GM20000 (cell line): ENCODE measurements at regions not wholly inside any gene's neighbourhood (a gene's known extent, or its start where the extent isn't known, plus 50 kb on each side); places are given as distances from the start of the nearest gene placed in this dataset.

Experiments used
- DNase-seq: peaks from one replicate; pipeline ENCODE4 v3.0.0; 2012; ENCODE audit warnings: low spot score
- TF ChIP-seq, protein P1 (sequence below): IDR thresholded peaks from 2 replicates; pipeline ENCODE4 v1.5.1; 2012; ENCODE audit warnings: mild to moderate bottlenecking, control low read depth; ENCODE audit errors: extremely low read depth, missing control alignments

DNA sequence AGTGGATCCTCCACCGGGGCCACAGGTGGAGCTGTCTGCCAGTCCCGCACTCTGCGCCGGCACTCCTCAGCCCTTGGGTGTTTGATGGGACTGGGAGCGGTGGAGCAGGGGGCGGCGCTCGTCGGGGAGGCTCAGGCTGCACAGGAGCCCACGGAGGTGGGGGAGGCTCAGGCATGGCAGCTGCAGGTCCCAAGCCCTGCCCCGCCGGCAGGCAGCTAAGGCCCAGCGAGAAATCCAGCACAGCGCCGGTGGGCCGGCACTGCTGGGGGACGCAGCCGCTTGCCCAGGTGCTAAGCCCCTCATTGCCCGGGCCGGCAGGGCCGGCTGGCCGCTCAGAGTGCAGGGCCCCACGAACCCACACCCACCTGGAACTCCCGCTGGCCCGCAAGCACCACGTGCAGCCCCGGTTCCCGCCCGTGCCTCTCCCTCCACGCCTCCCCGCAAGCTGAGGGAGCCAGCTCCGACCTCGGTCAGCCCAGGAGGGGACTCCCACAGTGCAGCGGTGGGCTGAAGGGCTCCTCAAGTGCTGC lies 286.4 kb downstream of the RBM26 start:
- TF ChIP-seq, protein P1, sequence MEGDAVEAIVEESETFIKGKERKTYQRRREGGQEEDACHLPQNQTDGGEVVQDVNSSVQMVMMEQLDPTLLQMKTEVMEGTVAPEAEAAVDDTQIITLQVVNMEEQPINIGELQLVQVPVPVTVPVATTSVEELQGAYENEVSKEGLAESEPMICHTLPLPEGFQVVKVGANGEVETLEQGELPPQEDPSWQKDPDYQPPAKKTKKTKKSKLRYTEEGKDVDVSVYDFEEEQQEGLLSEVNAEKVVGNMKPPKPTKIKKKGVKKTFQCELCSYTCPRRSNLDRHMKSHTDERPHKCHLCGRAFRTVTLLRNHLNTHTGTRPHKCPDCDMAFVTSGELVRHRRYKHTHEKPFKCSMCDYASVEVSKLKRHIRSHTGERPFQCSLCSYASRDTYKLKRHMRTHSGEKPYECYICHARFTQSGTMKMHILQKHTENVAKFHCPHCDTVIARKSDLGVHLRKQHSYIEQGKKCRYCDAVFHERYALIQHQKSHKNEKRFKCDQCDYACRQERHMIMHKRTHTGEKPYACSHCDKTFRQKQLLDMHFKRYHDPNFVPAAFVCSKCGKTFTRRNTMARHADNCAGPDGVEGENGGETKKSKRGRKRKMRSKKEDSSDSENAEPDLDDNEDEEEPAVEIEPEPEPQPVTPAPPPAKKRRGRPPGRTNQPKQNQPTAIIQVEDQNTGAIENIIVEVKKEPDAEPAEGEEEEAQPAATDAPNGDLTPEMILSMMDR: no peak
- DNase-seq: no peak

DNA sequence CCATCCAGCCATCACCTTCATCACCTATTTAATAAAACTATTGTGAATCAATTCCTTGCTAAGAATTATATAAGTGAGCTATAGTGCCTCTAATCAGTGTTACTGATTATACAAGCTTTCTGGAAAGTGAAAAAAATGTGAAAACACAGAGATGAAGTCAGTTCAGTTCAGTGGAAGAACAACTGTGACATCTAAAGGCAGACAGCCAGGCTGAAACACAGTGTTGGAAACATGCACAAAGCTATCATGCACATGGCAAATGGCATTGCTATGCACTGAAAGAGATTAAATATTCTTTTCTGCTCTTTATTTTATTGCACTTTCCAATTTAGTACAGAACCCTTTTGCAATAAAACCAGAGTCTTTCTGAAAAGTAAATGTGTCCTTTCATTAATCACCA lies 294.0 kb downstream of the RBM26 start:
- TF ChIP-seq, protein P1: no peak
- DNase-seq: no peak

DNA sequence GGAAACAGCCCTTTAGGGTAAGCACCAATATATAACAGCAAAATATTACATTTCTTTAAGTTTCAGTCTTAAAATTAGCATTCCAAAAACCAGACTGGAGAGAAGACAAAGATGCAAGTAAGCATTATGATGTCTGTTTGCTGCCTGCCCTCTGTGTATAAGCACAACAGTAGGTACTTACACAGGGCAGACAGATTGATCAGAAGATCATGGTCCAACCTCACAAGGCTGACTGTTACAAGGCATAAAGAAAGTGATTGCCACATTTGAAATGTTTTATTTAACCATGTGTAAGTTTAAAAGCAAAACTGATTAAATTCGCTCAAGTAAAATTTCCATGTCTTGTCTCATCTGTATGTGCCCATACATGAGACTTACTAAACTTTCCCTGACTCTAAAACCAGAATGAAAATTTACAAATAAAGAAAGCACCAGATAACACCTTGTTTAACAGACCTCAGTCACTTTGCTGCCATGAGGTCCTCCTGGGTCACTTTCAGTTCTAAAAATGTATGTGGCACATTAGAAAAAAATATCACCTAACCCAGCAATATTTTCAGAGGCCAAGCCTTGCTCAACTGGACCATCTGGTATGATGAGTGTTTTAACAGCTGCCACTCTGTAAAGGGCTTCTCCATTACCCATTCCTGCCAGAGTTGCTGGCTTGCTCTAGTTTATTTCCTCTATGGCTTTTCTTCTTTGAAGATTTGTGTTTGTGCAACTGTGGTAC lies 297.0 kb downstream of the RBM26 start:
- TF ChIP-seq, protein P1: no peak
- DNase-seq: no peak

DNA sequence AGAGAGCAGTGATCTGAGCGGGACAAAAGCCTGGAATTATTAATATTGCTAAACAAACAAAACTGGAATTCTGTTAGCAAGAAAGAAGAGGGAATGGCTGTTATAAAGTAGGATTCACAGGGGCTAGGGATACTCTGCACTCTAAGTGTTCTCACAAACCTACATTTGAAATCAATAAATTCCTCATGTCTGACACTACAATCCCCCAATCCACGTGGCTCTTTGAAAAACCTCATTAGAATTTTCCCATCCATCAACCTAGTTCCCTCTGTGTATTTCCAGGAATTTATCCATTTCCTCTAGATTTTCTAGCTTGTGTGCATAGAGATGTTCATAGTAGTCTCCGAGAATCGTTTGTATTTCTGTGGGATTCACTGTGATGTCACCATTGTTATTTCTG lies 307.5 kb downstream of the RBM26 start:
- TF ChIP-seq, protein P1: no peak
- DNase-seq: no peak

DNA sequence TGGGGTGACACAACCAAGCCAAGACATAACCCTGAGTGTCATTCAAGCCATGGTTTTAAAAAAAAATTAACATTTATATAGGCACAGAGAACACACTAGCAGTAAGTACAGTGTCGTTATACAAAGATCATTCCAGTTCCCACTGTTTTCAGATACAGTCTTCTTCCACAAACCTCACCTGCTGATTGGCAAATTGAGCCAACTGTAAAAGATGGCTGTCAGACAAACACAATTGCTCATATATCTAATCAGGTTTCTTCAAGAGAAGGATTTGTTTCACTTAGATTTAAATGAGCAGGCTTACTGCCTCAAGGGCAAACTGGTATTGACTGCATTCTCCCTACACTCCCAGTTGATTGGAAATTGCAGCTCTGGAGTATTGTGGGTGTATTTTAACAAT lies 308.9 kb downstream of the RBM26 start:
- TF ChIP-seq, protein P1: no peak
- no peak for DNase-seq

DNA sequence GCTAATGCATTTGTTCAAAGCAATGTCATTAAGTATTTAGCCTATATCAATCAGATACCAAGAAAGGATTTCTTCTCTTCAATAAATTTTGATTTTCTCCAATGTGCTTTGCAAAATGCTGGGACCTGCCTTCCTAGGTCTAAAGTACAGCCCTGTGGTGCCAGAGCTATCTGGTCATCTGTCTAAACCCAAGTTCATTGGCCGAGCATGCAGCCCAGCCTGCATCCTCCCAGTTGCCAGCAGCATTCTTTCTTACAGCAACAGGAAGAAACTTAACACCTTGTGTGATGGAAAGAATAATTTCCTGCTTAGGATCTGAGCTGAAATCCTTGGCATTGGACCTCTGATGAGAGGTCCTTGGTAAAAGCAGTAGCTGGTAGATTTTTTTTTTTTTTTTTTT lies 310.0 kb downstream of the RBM26 start:
- DNase-seq: no peak
- TF ChIP-seq, protein P1: no peak

DNA sequence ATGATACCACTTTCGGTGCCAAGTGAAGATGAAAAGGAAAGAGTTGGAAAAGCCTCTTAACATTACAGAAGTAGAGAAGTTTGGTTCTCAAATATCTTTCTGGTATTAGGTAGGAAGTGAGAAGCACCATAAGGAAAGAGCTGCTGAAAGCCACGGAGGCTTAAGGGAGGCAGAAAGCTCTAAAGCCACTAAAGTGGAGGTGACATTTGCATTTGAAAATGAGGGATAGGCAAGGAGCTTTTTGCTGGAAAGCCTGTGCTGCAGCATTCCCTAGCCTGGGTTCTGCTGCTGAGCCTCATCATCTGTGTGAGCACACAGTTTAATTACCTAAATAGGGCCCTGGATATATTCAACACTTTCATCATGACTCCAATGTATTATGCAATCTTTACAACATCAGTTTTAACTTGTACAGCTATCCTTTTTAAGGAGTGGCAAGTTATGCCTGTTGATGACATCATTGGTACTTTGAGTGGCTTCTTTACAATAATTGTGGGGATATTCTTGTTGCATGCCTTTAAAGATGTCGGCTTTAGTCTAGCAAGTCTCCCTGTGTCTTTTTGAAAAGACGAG lies 315.4 kb downstream of the RBM26 start:
- TF ChIP-seq, protein P1: no peak
- no peak for DNase-seq
